HEK293 (cell line): ENCODE measurements at regions not wholly inside any gene's neighbourhood (a gene's known extent, or its start where the extent isn't known, plus 50 kb on each side); places are given as distances from the start of the nearest gene placed in this dataset.

Source experiments
- CTCF ChIA-PET: fragments of 350-600 bp; formaldehyde crosslinking; extraction: SDS; loops from one replicate; lab custom pipeline; 2021; ENCODE audit warnings: antibody characterized with exemption; lab: Yijun Ruan, JAX
- POLR2A ChIA-PET: fragments of 300-600 bp; formaldehyde crosslinking; extraction: SDS; loops from one replicate; lab custom pipeline; 2020; ENCODE audit warnings: antibody characterized with exemption, inconsistent platforms; lab: Yijun Ruan, JAX
- H3K27ac ChIP-seq: fragments of 200-500 bp; sonication (Bioruptor generic); 2 replicates; pipeline ENCODE4 v1.5.1; 2014; ENCODE audit warnings: low read depth, low read length, control low read depth, inconsistent platforms; ENCODE audit errors: extremely low read depth
- H3K36me3 ChIP-seq, 2 experiments: fragments of 200-500 bp in 1 of 2; sonication (Bioruptor generic) in 1 of 2; 1 replicate in 1 of 2; 2 replicates in 1 of 2; pipeline ENCODE4 v1.5.1; 2014 to 2017; ENCODE audit warnings: inconsistent platforms in 2 of 2, low read length in 2 of 2; ENCODE audit not compliant: control insufficient read depth in 2 of 2, insufficient read depth in 1 of 2
- H3K4me1 ChIP-seq: fragments of 200-500 bp; sonication (Bioruptor generic); 2 replicates; pipeline ENCODE4 v1.5.1; 2014; ENCODE audit warnings: mild to moderate bottlenecking, low read length, inconsistent platforms; ENCODE audit not compliant: control insufficient read depth, insufficient read depth
- H3K4me3 ChIP-seq: 2 replicates; pipeline ENCODE4 v1.5.1; 2011; ENCODE audit warnings: low read depth, mild to moderate bottlenecking, control low read depth, low read length, moderate library complexity
- H3K9me3 ChIP-seq: fragments of 200-500 bp; sonication (Bioruptor generic); 2 replicates; pipeline ENCODE4 v1.5.1; 2014; ENCODE audit warnings: low read depth, low read length, inconsistent platforms; ENCODE audit not compliant: control insufficient read depth, insufficient read depth
- REST ChIP-seq: fragments of 450-650 bp; formaldehyde crosslinking; IDR thresholded peaks from 2 replicates; pipeline ENCODE4 v1.5.1; 2016; ENCODE audit warnings: missing biosample characterization, missing genetic modification characterization
- ZBTB44 ChIP-seq: fragments of 450-650 bp; IDR thresholded peaks from 2 replicates; pipeline ENCODE4 v1.5.1; 2018; ENCODE audit warnings: missing biosample characterization, mild to moderate bottlenecking, missing genetic modification characterization
- ZNF155 ChIP-seq: fragments of 450-650 bp; formaldehyde crosslinking; IDR thresholded peaks from 2 replicates; pipeline ENCODE4 v1.5.1; 2016; ENCODE audit warnings: missing biosample characterization, missing genetic modification characterization
- ZNF157 ChIP-seq: fragments of 450-650 bp; formaldehyde crosslinking; IDR thresholded peaks from 2 replicates; pipeline ENCODE4 v1.5.1; 2016; ENCODE audit warnings: missing biosample characterization, missing genetic modification characterization
- ZNF221 ChIP-seq: fragments of 450-650 bp; formaldehyde crosslinking; IDR thresholded peaks from 2 replicates; pipeline ENCODE4 v1.5.1; 2017; ENCODE audit warnings: missing biosample characterization, missing genetic modification characterization, borderline replicate concordance
- ZNF311 ChIP-seq: fragments of 450-650 bp; formaldehyde crosslinking; IDR thresholded peaks from 2 replicates; pipeline ENCODE4 v1.5.1; 2017; ENCODE audit warnings: missing biosample characterization, missing genetic modification characterization, borderline replicate concordance
- ZNF510 ChIP-seq: fragments of 450-650 bp; formaldehyde crosslinking; IDR thresholded peaks from 2 replicates; pipeline ENCODE4 v1.5.1; 2018; ENCODE audit warnings: mild to moderate bottlenecking, missing genetic modification characterization, missing biosample characterization; ENCODE audit not compliant: insufficient replicate concordance
- ZNF514 ChIP-seq: fragments of 450-650 bp; formaldehyde crosslinking; IDR thresholded peaks from 2 replicates; pipeline ENCODE4 v1.5.1; 2016; ENCODE audit warnings: missing biosample characterization, missing genetic modification characterization
- ZNF549 ChIP-seq: fragments of 450-650 bp; IDR thresholded peaks from 2 replicates; pipeline ENCODE4 v1.5.1; 2018; ENCODE audit warnings: missing biosample characterization, missing genetic modification characterization, mild to moderate bottlenecking, inconsistent platforms, moderate library complexity
- ZNF585B ChIP-seq: fragments of 450-650 bp; formaldehyde crosslinking; IDR thresholded peaks from 2 replicates; pipeline ENCODE4 v1.5.1; 2016; ENCODE audit warnings: missing biosample characterization, missing genetic modification characterization
- ZNF596 ChIP-seq: fragments of 450-650 bp; IDR thresholded peaks from 2 replicates; pipeline ENCODE4 v1.5.0; 2018; ENCODE audit warnings: missing biosample characterization, mild to moderate bottlenecking, missing genetic modification characterization, moderate library complexity
- ZNF629 ChIP-seq: fragments of 450-650 bp; formaldehyde crosslinking; IDR thresholded peaks from 2 replicates; pipeline ENCODE4 v1.5.1; 2017; ENCODE audit warnings: missing biosample characterization, missing genetic modification characterization
- ZNF692 ChIP-seq: fragments of 450-650 bp; formaldehyde crosslinking; IDR thresholded peaks from 2 replicates; pipeline ENCODE4 v1.5.1; 2016; ENCODE audit warnings: missing biosample characterization, missing genetic modification characterization

GRCh38 chr11:112497826-112498225, 237.2 kb upstream of the PLET1 start (continued):
- TF ChIP-seq ZBTB44 (tag by site-specific recombination) (no peak), ZNF692 (tag by site-specific recombination) (no peak)

GRCh38 chr11:112498701-112499100, 238.0 kb upstream of the PLET1 start:
- Histone ChIP-seq H3K9me3 (no peaks in the 10 kb centered on the region), H3K36me3 (no peaks in the 10 kb centered on the region), H3K4me3 (no peak overlapping the region)
- CTCF ChIA-PET, result interaction anchor here (0.7 to 1.4 kb wide), 4 partner anchors 13 to 218 kb away, joined by 3 to 4 read pairs (median 4); no protein-coding TSS in a partner anchor
- TF ChIP-seq ZNF221 (tag by site-specific recombination), result no peak
- TF ChIP-seq ZNF629 (tag by site-specific recombination), result no peak
- no peak for TF ChIP-seq ZNF514
- no peak for TF ChIP-seq ZNF157 (tag by site-specific recombination)
- TF ChIP-seq ZNF549 (tag by site-specific recombination), result no peak
- TF ChIP-seq ZNF692 (tag by site-specific recombination), result no peak
- no peak for TF ChIP-seq ZNF311 (tag by site-specific recombination)
- no peak for TF ChIP-seq ZNF510
- TF ChIP-seq, all 188 proteins: peak for 0
- no peak overlapping the region for H3K27ac ChIP-seq
- POLR2A ChIA-PET, result no interaction called here
- no peaks in the 10 kb centered on the region for H3K4me1 ChIP-seq

GRCh38 chr11:112499153-112499880, 238.7 kb upstream of the PLET1 start:
- Histone ChIP-seq H3K27ac (no peak overlapping the region), H3K4me1 (no peaks in the 10 kb centered on the region), H3K4me3 (no peak overlapping the region), H3K9me3 (no peaks in the 10 kb centered on the region), H3K36me3 (no peaks in the 10 kb centered on the region)
- POLR2A ChIA-PET, result no interaction called here
- CTCF ChIA-PET, result no interaction called here
- no peak for TF ChIP-seq REST (tag by site-specific recombination)
- no peak for TF ChIP-seq ZNF596
- no peak for TF ChIP-seq ZNF155 (tag by site-specific recombination)
- no peak for TF ChIP-seq ZNF585B
